Lower leg skin (tissue), 3 donors: ENCODE measurements at regions not wholly inside any gene's neighbourhood (a gene's known extent, or its start where the extent isn't known, plus 50 kb on each side); places are given as distances from the start of the nearest gene placed in this dataset.

Experiments
- CTCF ChIP-seq, 3 donors: fragments of 450-650 bp; IDR thresholded peaks; one replicate each; pipeline ENCODE4 v1.5.1; 2016; ENCODE audit warnings: antibody characterized with exemption in 3 of 3, mild to moderate bottlenecking in 3 of 3, moderate library complexity in 2 of 3
- POLR2A ChIP-seq, 2 donors: fragments of 450-650 bp; IDR thresholded peaks; one replicate each; pipeline ENCODE4 v1.6.1; 2016 to 2017; ENCODE audit warnings: antibody characterized with exemption in 2 of 2, mild to moderate bottlenecking in 1 of 2, moderate library complexity in 1 of 2

GRCh38 chr7:113504142-113504541 is 385.8 kb upstream of the SMIM30 start:
- TF ChIP-seq CTCF (IDR thresholded peaks at IDR 0.05) (no peak), POLR2A (IDR thresholded peaks at IDR 0.05) (no peak)
